K562 (cell line): ENCODE measurements at regions not wholly inside any gene's neighbourhood (a gene's known extent, or its start where the extent isn't known, plus 50 kb on each side); places are given as distances from the start of the nearest gene placed in this dataset.
A peak's percentile ranks its signal among the peaks of the same experiment; 100 is the strongest.

ENCODE experiments used
- ATAC-seq: fragments of 200-7000 bp; cut with Tn5 transposase; 3 replicates; pipeline ENCODE4 v1.9.1; 2020; ENCODE audit warnings: moderate library complexity
- BruUV-seq: library from RNA; stranded (reverse); fragments of 400-500 nt; replicated peaks from 2 replicates; lab custom pipeline; 2021; lab: Mats Ljungman, UMichigan
- CTCF ChIA-PET: fragments of 300-600 bp; formaldehyde crosslinking; extraction: SDS; loops from one replicate; lab custom pipeline; 2021; ENCODE audit warnings: low intra/inter-chr PET ratio; lab: Yijun Ruan, JAX
- POLR2A ChIA-PET: fragments of 300-600, 350-650 bp; sonication (Branson Sonifier 250); formaldehyde crosslinking; extraction: SDS; loops from one replicate; lab custom pipeline; 2021; ENCODE audit warnings: antibody characterized with exemption, inconsistent platforms; lab: Yijun Ruan, JAX
- DNase-seq, 4 experiments: peaks; one replicate each; pipeline versions ENCODE4 v3.0.0 to v3.0.0-alpha.2; 2011 to 2018; ENCODE audit warnings: low spot score in 3 of 4, mixed read lengths in 3 of 4; ENCODE audit errors: extremely low read depth in 1 of 4
- FAIRE-seq: peaks from 2 replicates; lab custom pipeline; 2011; peaks lifted over from hg19 to GRCh38; lab: Jason Lieb, UNC
- H2AFZ ChIP-seq: 2 replicates; pipeline ENCODE4 v1.6.0; 2011; ENCODE audit warnings: low read depth, low read length, control low read depth, inconsistent platforms
- H3K27ac ChIP-seq: fragments of 200-600 bp; 3 replicates; pipeline ENCODE4 v1.8.0; 2011; ENCODE audit warnings: low read depth, mild to moderate bottlenecking, control low read depth, inconsistent platforms, low read length, moderate library complexity, mixed read lengths; ENCODE audit errors: extremely low read depth
- H3K27me3 ChIP-seq, 2 experiments: fragments of 300-600 bp in 1 of 2; 2 replicates in 1 of 2; 3 replicates in 1 of 2; pipeline versions ENCODE4 v1.6.0 to v1.8.0; 2011; ENCODE audit warnings: inconsistent platforms in 2 of 2, low read length in 2 of 2, mild to moderate bottlenecking in 1 of 2, mixed read lengths in 1 of 2, moderate library complexity in 1 of 2; ENCODE audit not compliant: control insufficient read depth in 2 of 2, insufficient read depth in 2 of 2
- H3K36me3 ChIP-seq: fragments of 300-600 bp; 3 replicates; pipeline ENCODE4 v1.8.0; 2011; ENCODE audit warnings: mild to moderate bottlenecking, low read length, inconsistent platforms; ENCODE audit not compliant: control insufficient read depth, insufficient read depth
- H3K4me1 ChIP-seq, 2 experiments: fragments of 200-600 bp in 1 of 2; replicated peaks in 1 of 2; 2 replicates in 1 of 2; 3 replicates in 1 of 2; pipeline versions ENCODE4 v1.5.1 to v1.8.0; 2011; ENCODE audit warnings: inconsistent platforms in 2 of 2, low read length in 2 of 2, mild to moderate bottlenecking in 1 of 2, mixed read lengths in 1 of 2, moderate library complexity in 1 of 2; ENCODE audit not compliant: control insufficient read depth in 2 of 2, insufficient read depth in 2 of 2
- H3K4me2 ChIP-seq: 2 replicates; pipeline ENCODE4 v1.6.1; 2011; ENCODE audit warnings: low read length, control low read depth, inconsistent platforms, mixed read lengths; ENCODE audit not compliant: insufficient read depth
- H3K4me3 ChIP-seq: fragments of 200-600 bp; sonication (generic), shearing (Covaris generic); 2 replicates; pipeline ENCODE4 v1.5.1; 2016; ENCODE audit warnings: control low read depth, inconsistent platforms
- H3K79me2 ChIP-seq: fragments of 200-600 bp; 3 replicates; pipeline ENCODE4 v1.8.0; 2011; ENCODE audit warnings: low read length, inconsistent platforms; ENCODE audit not compliant: control insufficient read depth, insufficient read depth
- H3K9ac ChIP-seq, 2 experiments: 2 replicates each; pipeline versions ENCODE4 v1.6.0 to v1.6.1; 2011; ENCODE audit warnings: low read depth in 2 of 2, low read length in 2 of 2, control low read depth in 1 of 2, inconsistent platforms in 1 of 2, mild to moderate bottlenecking in 1 of 2, mixed read lengths in 1 of 2; ENCODE audit not compliant: insufficient read depth in 1 of 2
- H3K9me1 ChIP-seq: one replicate; pipeline ENCODE4 v1.6.0; 2011; ENCODE audit warnings: inconsistent platforms, mild to moderate bottlenecking, low read length, moderate library complexity; ENCODE audit not compliant: control insufficient read depth, insufficient read depth
- H3K9me3 ChIP-seq: replicated peaks from 2 replicates; pipeline ENCODE4 v1.5.1; 2011; ENCODE audit warnings: low read depth, low read length, inconsistent platforms; ENCODE audit not compliant: control insufficient read depth, insufficient read depth
- H4K20me1 ChIP-seq: replicated peaks from 2 replicates; pipeline ENCODE4 v1.6.1; 2011; ENCODE audit warnings: low read length, inconsistent platforms, mixed read lengths; ENCODE audit not compliant: control insufficient read depth, insufficient read depth
- BRF1 ChIP-seq: IDR thresholded peaks from 3 replicates; pipeline ENCODE4 v1.6.1; 2011; ENCODE audit warnings: borderline replicate concordance, mild to moderate bottlenecking; ENCODE audit not compliant: insufficient read length; ENCODE audit errors: extremely low read depth
- ZNF146 ChIP-seq: IDR thresholded peaks from one replicate; pipeline ENCODE4 v1.6.1; 2018; ENCODE audit warnings: missing compliant biosample characterization; ENCODE audit not compliant: unreplicated experiment
- WGBS: fragments of 100-300 bp; shearing (Covaris generic); methylation state at CpG from one replicate; pipeline ENCODE4 v1.1.6; 2016; ENCODE audit warnings: low coverage, mixed read lengths; ENCODE audit not compliant: insufficient coverage; ENCODE audit errors: missing lambda C conversion rate; 5-methylcytosine and 5-hydroxymethylcytosine counted together
- in situ Hi-C: fragments of 300-500 bp; cut with MboI; formaldehyde crosslinking; loops from 4 replicates; pipeline ENCODE4 v1.15.0; 2018; ENCODE audit warnings: inconsistent platforms, mixed read lengths
- intact Hi-C: fragments of 100-400 bp; cut with micrococcal nuclease; formaldehyde crosslinking; loops from 2 replicates; pipeline ENCODE4 v1.14.2; 2022
- TF ChIP-seq, protein P1 (sequence below), 3 experiments: IDR thresholded peaks in 2 of 3; conservative IDR thresholded peaks in 1 of 3; 2 replicates each; pipeline ENCODE4 v1.5.1; 2011 to 2012; ENCODE audit warnings: low read length in 3 of 3, mild to moderate bottlenecking in 3 of 3, control low read depth in 2 of 3, improper control_type of control experiment in 1 of 3, inconsistent platforms in 1 of 3, low read depth in 1 of 3, mixed read lengths in 1 of 3, moderate library complexity in 1 of 3; ENCODE audit not compliant: insufficient read depth in 2 of 3
- TF ChIP-seq, protein P2 (sequence below): fragments of 450-650 bp; IDR thresholded peaks from 2 replicates; pipeline ENCODE4 v1.6.1; 2016; ENCODE audit warnings: mild to moderate bottlenecking, moderate library complexity

- TF ChIP-seq BRF1, result no peak
- TF ChIP-seq, protein P1, sequence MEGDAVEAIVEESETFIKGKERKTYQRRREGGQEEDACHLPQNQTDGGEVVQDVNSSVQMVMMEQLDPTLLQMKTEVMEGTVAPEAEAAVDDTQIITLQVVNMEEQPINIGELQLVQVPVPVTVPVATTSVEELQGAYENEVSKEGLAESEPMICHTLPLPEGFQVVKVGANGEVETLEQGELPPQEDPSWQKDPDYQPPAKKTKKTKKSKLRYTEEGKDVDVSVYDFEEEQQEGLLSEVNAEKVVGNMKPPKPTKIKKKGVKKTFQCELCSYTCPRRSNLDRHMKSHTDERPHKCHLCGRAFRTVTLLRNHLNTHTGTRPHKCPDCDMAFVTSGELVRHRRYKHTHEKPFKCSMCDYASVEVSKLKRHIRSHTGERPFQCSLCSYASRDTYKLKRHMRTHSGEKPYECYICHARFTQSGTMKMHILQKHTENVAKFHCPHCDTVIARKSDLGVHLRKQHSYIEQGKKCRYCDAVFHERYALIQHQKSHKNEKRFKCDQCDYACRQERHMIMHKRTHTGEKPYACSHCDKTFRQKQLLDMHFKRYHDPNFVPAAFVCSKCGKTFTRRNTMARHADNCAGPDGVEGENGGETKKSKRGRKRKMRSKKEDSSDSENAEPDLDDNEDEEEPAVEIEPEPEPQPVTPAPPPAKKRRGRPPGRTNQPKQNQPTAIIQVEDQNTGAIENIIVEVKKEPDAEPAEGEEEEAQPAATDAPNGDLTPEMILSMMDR (IDR thresholded peaks at IDR 0.05 in 2 of 3, conservative IDR thresholded peaks at IDR 0.05 in 1 of 3; ENCODE audit: insufficient read depth in 2 of 3, low read depth in 1 of 3, low read length in 3 of 3), result peak; percentile 34 to 51 (median 37); a peak in 3 of 6 replicates
- TF ChIP-seq, all 486 proteins: peak for 7
Measured at GRCh38 chr21:39037807-39038405, 145.3 kb downstream of the PSMG1 start (continued).

GRCh38 chr21:39036581-39036980, 146.7 kb downstream of the PSMG1 start:
- ChIA-PET CTCF (no interaction called here), POLR2A (interaction anchor here (0.7 kb wide), 1 partner anchor 14 kb away, joined by 3 read pairs; no protein-coding TSS in a partner anchor)
- Histone ChIP-seq H3K27ac (no peak overlapping the region), H3K79me2 (no peaks in the 10 kb centered on the region), H3K27me3 (peaks cover 36 to 43% of the 10 kb centered on the region in 2 experiments), H4K20me1 (no peaks in the 10 kb centered on the region), H3K4me3 (no peak overlapping the region), H3K4me2 (no peak overlapping the region), H3K9ac (no peak overlapping the region), H3K9me3 (no peaks in the 10 kb centered on the region), H3K36me3 (no peaks in the 10 kb centered on the region), H3K4me1 (peaks cover 0 to 7% of the 10 kb centered on the region in 2 experiments; a peak in 1 of 5 replicates), H2AFZ (no peak overlapping the region), H3K9me1 (no peaks in the 10 kb centered on the region)
- no TSS peak for BruUV-seq
- DNase-seq (no peak), ATAC-seq (no peak), FAIRE-seq (no peak)
- WGBS, result under 1% methylated on average over 8 of the region's 8 CpGs
- in situ Hi-C loops (no loop called here), intact Hi-C loops (loop anchor here (10.0 kb wide), 1 partner anchor 302 kb away; no protein-coding TSS in a partner anchor)
- TF ChIP-seq, protein P2, sequence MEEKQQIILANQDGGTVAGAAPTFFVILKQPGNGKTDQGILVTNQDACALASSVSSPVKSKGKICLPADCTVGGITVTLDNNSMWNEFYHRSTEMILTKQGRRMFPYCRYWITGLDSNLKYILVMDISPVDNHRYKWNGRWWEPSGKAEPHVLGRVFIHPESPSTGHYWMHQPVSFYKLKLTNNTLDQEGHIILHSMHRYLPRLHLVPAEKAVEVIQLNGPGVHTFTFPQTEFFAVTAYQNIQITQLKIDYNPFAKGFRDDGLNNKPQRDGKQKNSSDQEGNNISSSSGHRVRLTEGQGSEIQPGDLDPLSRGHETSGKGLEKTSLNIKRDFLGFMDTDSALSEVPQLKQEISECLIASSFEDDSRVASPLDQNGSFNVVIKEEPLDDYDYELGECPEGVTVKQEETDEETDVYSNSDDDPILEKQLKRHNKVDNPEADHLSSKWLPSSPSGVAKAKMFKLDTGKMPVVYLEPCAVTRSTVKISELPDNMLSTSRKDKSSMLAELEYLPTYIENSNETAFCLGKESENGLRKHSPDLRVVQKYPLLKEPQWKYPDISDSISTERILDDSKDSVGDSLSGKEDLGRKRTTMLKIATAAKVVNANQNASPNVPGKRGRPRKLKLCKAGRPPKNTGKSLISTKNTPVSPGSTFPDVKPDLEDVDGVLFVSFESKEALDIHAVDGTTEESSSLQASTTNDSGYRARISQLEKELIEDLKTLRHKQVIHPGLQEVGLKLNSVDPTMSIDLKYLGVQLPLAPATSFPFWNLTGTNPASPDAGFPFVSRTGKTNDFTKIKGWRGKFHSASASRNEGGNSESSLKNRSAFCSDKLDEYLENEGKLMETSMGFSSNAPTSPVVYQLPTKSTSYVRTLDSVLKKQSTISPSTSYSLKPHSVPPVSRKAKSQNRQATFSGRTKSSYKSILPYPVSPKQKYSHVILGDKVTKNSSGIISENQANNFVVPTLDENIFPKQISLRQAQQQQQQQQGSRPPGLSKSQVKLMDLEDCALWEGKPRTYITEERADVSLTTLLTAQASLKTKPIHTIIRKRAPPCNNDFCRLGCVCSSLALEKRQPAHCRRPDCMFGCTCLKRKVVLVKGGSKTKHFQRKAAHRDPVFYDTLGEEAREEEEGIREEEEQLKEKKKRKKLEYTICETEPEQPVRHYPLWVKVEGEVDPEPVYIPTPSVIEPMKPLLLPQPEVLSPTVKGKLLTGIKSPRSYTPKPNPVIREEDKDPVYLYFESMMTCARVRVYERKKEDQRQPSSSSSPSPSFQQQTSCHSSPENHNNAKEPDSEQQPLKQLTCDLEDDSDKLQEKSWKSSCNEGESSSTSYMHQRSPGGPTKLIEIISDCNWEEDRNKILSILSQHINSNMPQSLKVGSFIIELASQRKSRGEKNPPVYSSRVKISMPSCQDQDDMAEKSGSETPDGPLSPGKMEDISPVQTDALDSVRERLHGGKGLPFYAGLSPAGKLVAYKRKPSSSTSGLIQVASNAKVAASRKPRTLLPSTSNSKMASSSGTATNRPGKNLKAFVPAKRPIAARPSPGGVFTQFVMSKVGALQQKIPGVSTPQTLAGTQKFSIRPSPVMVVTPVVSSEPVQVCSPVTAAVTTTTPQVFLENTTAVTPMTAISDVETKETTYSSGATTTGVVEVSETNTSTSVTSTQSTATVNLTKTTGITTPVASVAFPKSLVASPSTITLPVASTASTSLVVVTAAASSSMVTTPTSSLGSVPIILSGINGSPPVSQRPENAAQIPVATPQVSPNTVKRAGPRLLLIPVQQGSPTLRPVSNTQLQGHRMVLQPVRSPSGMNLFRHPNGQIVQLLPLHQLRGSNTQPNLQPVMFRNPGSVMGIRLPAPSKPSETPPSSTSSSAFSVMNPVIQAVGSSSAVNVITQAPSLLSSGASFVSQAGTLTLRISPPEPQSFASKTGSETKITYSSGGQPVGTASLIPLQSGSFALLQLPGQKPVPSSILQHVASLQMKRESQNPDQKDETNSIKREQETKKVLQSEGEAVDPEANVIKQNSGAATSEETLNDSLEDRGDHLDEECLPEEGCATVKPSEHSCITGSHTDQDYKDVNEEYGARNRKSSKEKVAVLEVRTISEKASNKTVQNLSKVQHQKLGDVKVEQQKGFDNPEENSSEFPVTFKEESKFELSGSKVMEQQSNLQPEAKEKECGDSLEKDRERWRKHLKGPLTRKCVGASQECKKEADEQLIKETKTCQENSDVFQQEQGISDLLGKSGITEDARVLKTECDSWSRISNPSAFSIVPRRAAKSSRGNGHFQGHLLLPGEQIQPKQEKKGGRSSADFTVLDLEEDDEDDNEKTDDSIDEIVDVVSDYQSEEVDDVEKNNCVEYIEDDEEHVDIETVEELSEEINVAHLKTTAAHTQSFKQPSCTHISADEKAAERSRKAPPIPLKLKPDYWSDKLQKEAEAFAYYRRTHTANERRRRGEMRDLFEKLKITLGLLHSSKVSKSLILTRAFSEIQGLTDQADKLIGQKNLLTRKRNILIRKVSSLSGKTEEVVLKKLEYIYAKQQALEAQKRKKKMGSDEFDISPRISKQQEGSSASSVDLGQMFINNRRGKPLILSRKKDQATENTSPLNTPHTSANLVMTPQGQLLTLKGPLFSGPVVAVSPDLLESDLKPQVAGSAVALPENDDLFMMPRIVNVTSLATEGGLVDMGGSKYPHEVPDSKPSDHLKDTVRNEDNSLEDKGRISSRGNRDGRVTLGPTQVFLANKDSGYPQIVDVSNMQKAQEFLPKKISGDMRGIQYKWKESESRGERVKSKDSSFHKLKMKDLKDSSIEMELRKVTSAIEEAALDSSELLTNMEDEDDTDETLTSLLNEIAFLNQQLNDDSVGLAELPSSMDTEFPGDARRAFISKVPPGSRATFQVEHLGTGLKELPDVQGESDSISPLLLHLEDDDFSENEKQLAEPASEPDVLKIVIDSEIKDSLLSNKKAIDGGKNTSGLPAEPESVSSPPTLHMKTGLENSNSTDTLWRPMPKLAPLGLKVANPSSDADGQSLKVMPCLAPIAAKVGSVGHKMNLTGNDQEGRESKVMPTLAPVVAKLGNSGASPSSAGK, result 0 out of 2 replicates have a peak, but pooled peaks have one; percentile 22
- TF ChIP-seq ZNF146 (CRISPR knock-in tag), result no peak
